Neuronal stem cell (in vitro differentiated cells): ENCODE measurements at regions not wholly inside any gene's neighbourhood (a gene's known extent, or its start where the extent isn't known, plus 50 kb on each side); places are given as distances from the start of the nearest gene placed in this dataset.

Experiments
- DNase-seq: peaks from one replicate; pipeline ENCODE4 v3.0.0-alpha.2; 2013; ENCODE audit warnings: low spot score
- H2AFZ ChIP-seq: one replicate; pipeline ENCODE4 v1.6.1; 2013; ENCODE audit warnings: mild to moderate bottlenecking, low read length, inconsistent platforms
- H2AK5ac ChIP-seq: 2 replicates; pipeline ENCODE4 v1.6.1; 2013; ENCODE audit warnings: low read depth, mild to moderate bottlenecking, inconsistent platforms, low read length, moderate library complexity, mixed read lengths
- H2BK120ac ChIP-seq: 2 replicates; pipeline ENCODE4 v1.6.1; 2013; ENCODE audit warnings: low read depth, mild to moderate bottlenecking, inconsistent platforms, low read length, moderate library complexity, mixed read lengths
- H2BK12ac ChIP-seq: one replicate; pipeline ENCODE4 v1.6.1; 2013; ENCODE audit warnings: low read length, inconsistent platforms
- H2BK15ac ChIP-seq: 2 replicates; pipeline ENCODE4 v1.6.1; 2013; ENCODE audit warnings: mild to moderate bottlenecking, low read length, inconsistent platforms, mixed read lengths
- H2BK5ac ChIP-seq: one replicate; pipeline ENCODE4 v1.6.1; 2013; ENCODE audit warnings: inconsistent platforms, mild to moderate bottlenecking, low read length, moderate library complexity
- H3K14ac ChIP-seq: one replicate; pipeline ENCODE4 v1.6.1; 2013; ENCODE audit warnings: low read length, inconsistent platforms
- H3K18ac ChIP-seq: 2 replicates; pipeline ENCODE4 v1.6.1; 2013; ENCODE audit warnings: low read length, inconsistent platforms
- H3K23ac ChIP-seq: 2 replicates; pipeline ENCODE4 v1.6.1; 2013; ENCODE audit warnings: low read depth, mild to moderate bottlenecking, mixed read lengths, low read length, inconsistent platforms; ENCODE audit not compliant: poor library complexity
- H3K27ac ChIP-seq: replicated peaks from 3 replicates; pipeline ENCODE4 v1.5.1; 2013; ENCODE audit warnings: low read length, inconsistent platforms
- H3K27me3 ChIP-seq, 3 experiments: 2 replicates each; pipeline ENCODE4 v1.6.1; 2013; ENCODE audit warnings: low read length in 3 of 3, mild to moderate bottlenecking in 2 of 3, inconsistent platforms in 1 of 3, low read depth in 1 of 3, mixed read lengths in 1 of 3, moderate library complexity in 1 of 3; ENCODE audit not compliant: control insufficient read depth in 3 of 3, insufficient read depth in 3 of 3
- H3K36me3 ChIP-seq, 2 donors: replicated peaks in 1 of 2; 2 replicates each; pipeline ENCODE4 v1.6.1; 2013; ENCODE audit warnings: low read length in 2 of 2; ENCODE audit not compliant: control insufficient read depth in 2 of 2, insufficient read depth in 2 of 2
- H3K4ac ChIP-seq: 2 replicates; pipeline ENCODE4 v1.6.1; 2013; ENCODE audit warnings: inconsistent platforms, mild to moderate bottlenecking, low read length, moderate library complexity
- H3K4me1 ChIP-seq, 2 donors: 1 replicate in 1 of 2; 2 replicates in 1 of 2; pipeline ENCODE4 v1.6.1; 2013; ENCODE audit warnings: low read length in 2 of 2, low read depth in 1 of 2; ENCODE audit not compliant: control insufficient read depth in 2 of 2, insufficient read depth in 1 of 2
- H3K4me2 ChIP-seq: one replicate; pipeline ENCODE4 v1.6.1; 2013; ENCODE audit warnings: mild to moderate bottlenecking, low read length, inconsistent platforms; ENCODE audit not compliant: insufficient read depth, poor library complexity, severe bottlenecking
- H3K4me3 ChIP-seq, 2 donors: 2 replicates each; pipeline ENCODE4 v1.5.1; 2013; ENCODE audit warnings: low read length in 2 of 2, mild to moderate bottlenecking in 2 of 2, inconsistent platforms in 1 of 2, moderate library complexity in 1 of 2
- H3K79me1 ChIP-seq: one replicate; pipeline ENCODE4 v1.6.1; 2013; ENCODE audit warnings: low read depth, mild to moderate bottlenecking, inconsistent platforms, low read length, moderate library complexity
- H3K9ac ChIP-seq: one replicate; pipeline ENCODE4 v1.6.1; 2013; ENCODE audit warnings: mild to moderate bottlenecking, low read depth, low read length, inconsistent platforms; ENCODE audit not compliant: poor library complexity
- H3K9me3 ChIP-seq, 2 donors: replicated peaks in 1 of 2; 2 replicates each; pipeline versions ENCODE3 to v1.6.1; 2013; ENCODE audit warnings: low read length in 2 of 2, mild to moderate bottlenecking in 2 of 2, inconsistent platforms in 1 of 2, low read depth in 1 of 2, mixed read lengths in 1 of 2, moderate library complexity in 1 of 2; ENCODE audit not compliant: control insufficient read depth in 2 of 2, insufficient read depth in 1 of 2
- H4K8ac ChIP-seq: one replicate; pipeline ENCODE4 v1.6.1; 2013; ENCODE audit warnings: low read depth, mild to moderate bottlenecking, inconsistent platforms, low read length, moderate library complexity
- H4K91ac ChIP-seq: one replicate; pipeline ENCODE4 v1.6.1; 2013; ENCODE audit warnings: low read length, low read depth, mild to moderate bottlenecking, inconsistent platforms; ENCODE audit not compliant: poor library complexity
- WGBS, 2 donors: extraction: QIAGEN DNeasy Blood & Tissue Kit; methylation state at CpG; one replicate each; pipeline ENCODE4 v1.1.7; 2013; ENCODE audit warnings: missing lambda C conversion rate in 2 of 2, mixed read lengths in 1 of 2; ENCODE audit not compliant: insufficient read length in 2 of 2, insufficient replicate concordance in 1 of 2; ENCODE audit errors: extremely low coverage in 2 of 2; 5-methylcytosine and 5-hydroxymethylcytosine counted together

DNA sequence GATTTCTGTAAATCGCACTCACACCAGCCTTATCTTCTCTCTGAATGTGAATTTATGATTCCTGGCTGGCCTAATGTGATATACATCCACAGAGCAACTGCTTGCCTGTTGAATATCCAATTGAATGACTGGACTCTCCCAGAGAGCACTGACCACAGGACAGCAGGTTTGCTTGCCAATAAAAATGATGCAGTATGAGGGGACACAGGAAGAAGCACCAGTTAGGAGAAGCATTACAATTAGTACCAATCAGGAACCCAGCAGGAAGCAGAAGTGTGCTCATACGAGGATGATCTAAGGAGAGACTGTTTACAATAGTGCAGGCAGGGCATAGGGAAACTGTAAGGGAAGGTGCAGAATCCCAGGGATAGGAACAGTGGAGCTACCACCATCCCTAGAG, 127.2 kb upstream of the ZNF366 start:
- no peak overlapping the region for H3K4ac ChIP-seq
- no peak overlapping the region for H4K91ac ChIP-seq
- H3K4me2 ChIP-seq = no peak overlapping the region
- H2BK120ac ChIP-seq = no peak overlapping the region
- H4K8ac ChIP-seq = no peak overlapping the region
- no peak for DNase-seq
- H3K27ac ChIP-seq = no peak overlapping the region
- no peak overlapping the region for H3K14ac ChIP-seq
- no peaks in the 10 kb centered on the region for H3K9me3 ChIP-seq
- no peak overlapping the region for H2AK5ac ChIP-seq
- no peak overlapping the region for H2BK12ac ChIP-seq
- peak overlapping the region; percentile 9 for H2AFZ ChIP-seq
- H2BK5ac ChIP-seq = no peak overlapping the region
- no peaks in the 10 kb centered on the region for H3K27me3 ChIP-seq
- no peaks in the 10 kb centered on the region for H3K36me3 ChIP-seq
- H3K4me1 ChIP-seq = peaks cover 4 to 13% of the 10 kb centered on the region in 2 donors
- H3K9ac ChIP-seq = peak overlapping the region; percentile 12
- H2BK15ac ChIP-seq = no peak overlapping the region
- no peak overlapping the region for H3K23ac ChIP-seq
- no peak overlapping the region for H3K4me3 ChIP-seq
- no peaks in the 10 kb centered on the region for H3K79me1 ChIP-seq
- no CpG with 5 or more reads among the region's 2 CpGs for WGBS, 2 donors
- no peak overlapping the region for H3K18ac ChIP-seq

DNA sequence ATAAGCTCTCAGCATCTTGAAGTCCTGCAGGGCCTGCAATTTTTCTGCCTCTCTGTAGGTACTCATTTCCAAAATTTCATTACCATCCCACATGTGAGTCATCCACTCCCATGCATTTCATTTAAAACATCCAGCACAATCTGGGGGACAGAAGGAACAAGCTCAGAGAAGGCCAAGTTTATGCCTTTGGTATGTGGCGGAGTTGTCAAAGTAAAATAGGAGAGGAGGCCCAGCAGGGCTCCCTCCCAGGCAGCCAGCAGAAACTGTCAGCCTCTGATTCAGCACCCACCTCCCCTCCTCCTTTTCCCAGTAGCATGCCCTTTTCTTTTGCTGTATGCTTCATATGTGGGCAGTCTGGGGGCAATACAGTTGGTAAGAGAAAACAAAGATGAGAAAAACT, 126.4 kb upstream of the ZNF366 start:
- H4K91ac ChIP-seq = no peak overlapping the region
- H2BK12ac ChIP-seq = no peak overlapping the region
- peak overlapping the region; percentile 36 for H2AFZ ChIP-seq
- no peak overlapping the region for H3K18ac ChIP-seq
- no peak overlapping the region for H2AK5ac ChIP-seq
- no peak overlapping the region for H3K4ac ChIP-seq
- no peak overlapping the region for H3K4me3 ChIP-seq
- no peaks in the 10 kb centered on the region for H3K36me3 ChIP-seq
- H2BK5ac ChIP-seq = no peak overlapping the region
- no peak for DNase-seq
- H3K9ac ChIP-seq = no peak overlapping the region
- H4K8ac ChIP-seq = no peak overlapping the region
- no peak overlapping the region for H3K14ac ChIP-seq
- peaks cover 4 to 13% of the 10 kb centered on the region in 2 donors for H3K4me1 ChIP-seq
- WGBS, 2 donors = no CpG with 5 or more reads among the region's 1 CpG
- H2BK15ac ChIP-seq = no peak overlapping the region
- H3K23ac ChIP-seq = no peak overlapping the region
- H3K27me3 ChIP-seq = no peaks in the 10 kb centered on the region
- no peak overlapping the region for H2BK120ac ChIP-seq
- no peaks in the 10 kb centered on the region for H3K9me3 ChIP-seq
- no peaks in the 10 kb centered on the region for H3K79me1 ChIP-seq
- H3K27ac ChIP-seq = no peak overlapping the region
- no peak overlapping the region for H3K4me2 ChIP-seq

DNA sequence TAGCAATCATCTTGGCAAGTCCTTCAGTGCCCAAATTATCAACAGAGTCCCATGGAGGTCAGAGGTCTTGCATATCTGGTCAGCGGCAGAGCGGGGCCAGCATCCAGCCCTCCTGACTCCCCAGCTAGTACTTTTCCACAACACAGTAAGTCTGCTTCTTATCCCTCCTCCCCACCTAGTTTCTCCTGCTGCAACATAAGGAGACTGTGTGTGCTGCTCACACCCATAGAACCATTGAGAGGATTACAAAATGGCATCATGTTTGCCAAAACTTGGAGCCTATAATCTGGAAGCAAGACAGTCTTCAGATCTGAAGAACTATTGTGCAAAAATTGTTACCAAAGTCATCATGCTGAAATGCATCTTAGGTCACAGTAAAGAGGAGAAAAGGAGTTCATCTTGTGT, 125.8 kb upstream of the ZNF366 start:
- Histone ChIP-seq H3K79me1 (no peaks in the 10 kb centered on the region), H3K36me3 (no peaks in the 10 kb centered on the region), H3K9me3 (no peaks in the 10 kb centered on the region), H2BK15ac (no peak overlapping the region), H3K9ac (no peak overlapping the region), H2AFZ (peak overlapping the region; percentile 3), H2BK12ac (no peak overlapping the region), H2AK5ac (no peak overlapping the region), H2BK120ac (no peak overlapping the region), H3K4me1 (peaks cover 4 to 13% of the 10 kb centered on the region in 2 donors), H3K23ac (no peak overlapping the region), H3K4me2 (no peak overlapping the region), H3K14ac (no peak overlapping the region), H3K27ac (no peak overlapping the region), H4K8ac (no peak overlapping the region), H4K91ac (no peak overlapping the region), H3K27me3 (no peaks in the 10 kb centered on the region), H3K18ac (no peak overlapping the region), H3K4me3 (no peak overlapping the region), H2BK5ac (no peak overlapping the region), H3K4ac (no peak overlapping the region)
- DNase-seq = no peak
- WGBS, 2 donors = no CpG with 5 or more reads among the region's 2 CpGs

DNA sequence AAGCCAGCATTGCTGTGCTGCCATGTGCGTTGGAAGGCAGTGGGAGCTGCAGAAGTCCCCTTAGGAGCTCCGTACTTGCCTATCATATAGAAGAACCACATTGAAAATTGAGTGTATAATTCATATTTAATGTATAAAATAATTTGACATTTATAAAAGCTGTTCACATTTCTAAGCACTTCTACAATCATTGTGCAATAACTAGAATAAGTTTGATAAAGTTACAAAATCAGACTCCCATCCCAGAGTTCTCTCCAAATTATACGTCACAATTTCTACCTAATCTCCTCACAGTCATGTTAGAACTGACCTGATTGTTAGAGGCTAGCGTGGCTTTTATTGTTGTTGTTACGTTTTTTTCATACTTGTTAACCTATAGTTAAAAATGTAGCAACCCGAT, 123.5 kb upstream of the ZNF366 start:
- no peak overlapping the region for H3K18ac ChIP-seq
- no peaks in the 10 kb centered on the region for H3K9me3 ChIP-seq
- no peaks in the 10 kb centered on the region for H3K79me1 ChIP-seq
- no peak overlapping the region for H4K8ac ChIP-seq
- H3K14ac ChIP-seq = no peak overlapping the region
- no peak overlapping the region for H3K4ac ChIP-seq
- H3K4me2 ChIP-seq = no peak overlapping the region
- no peak overlapping the region for H2BK5ac ChIP-seq
- H3K27me3 ChIP-seq = no peaks in the 10 kb centered on the region
- no CpG with 5 or more reads among the region's 6 CpGs for WGBS, 2 donors
- no peak overlapping the region for H2AK5ac ChIP-seq
- no peak overlapping the region for H2AFZ ChIP-seq
- no peak overlapping the region for H4K91ac ChIP-seq
- no peaks in the 10 kb centered on the region for H3K36me3 ChIP-seq
- no peak overlapping the region for H3K27ac ChIP-seq
- no peak overlapping the region for H3K4me3 ChIP-seq
- DNase-seq = no peak
- no peak overlapping the region for H3K23ac ChIP-seq
- no peak overlapping the region for H2BK15ac ChIP-seq
- no peak overlapping the region for H2BK120ac ChIP-seq
- no peak overlapping the region for H3K9ac ChIP-seq
- peaks cover 4 to 13% of the 10 kb centered on the region in 2 donors for H3K4me1 ChIP-seq
- H2BK12ac ChIP-seq = no peak overlapping the region
